Fibroblast of mammary gland (primary cell): ENCODE measurements at regions not wholly inside any gene's neighbourhood (a gene's known extent, or its start where the extent isn't known, plus 50 kb on each side); places are given as distances from the start of the nearest gene placed in this dataset.
A peak's percentile ranks its signal among the peaks of the same experiment; 100 is the strongest.

ENCODE experiments used
- DNase-seq: peaks from one replicate; pipeline ENCODE4 v3.0.0-alpha.2; 2010; ENCODE audit warnings: low read depth
- H3K4me3 ChIP-seq: 2 replicates; pipeline ENCODE4 v1.5.1; 2011; ENCODE audit warnings: low read depth, mild to moderate bottlenecking, low read length, moderate library complexity; ENCODE audit not compliant: control insufficient read depth
- CTCF ChIP-seq: conservative IDR thresholded peaks from 2 replicates; pipeline ENCODE4 v1.5.1; 2011; ENCODE audit warnings: low read depth, low read length, inconsistent platforms; ENCODE audit not compliant: control insufficient read depth, insufficient read depth

GRCh38 chr3:186432189-186432588 is 70.2 kb upstream of the DGKG start:
- peak; percentile 36 for DNase-seq

GRCh38 chr3:186427627-186428281 is 65.7 kb upstream of the DGKG start:
- TF ChIP-seq CTCF = no peak
- no peak for DNase-seq
- no peak overlapping the region for H3K4me3 ChIP-seq

More at GRCh38 chr3:186432189-186432588, 70.2 kb upstream of the DGKG start:
- no peak for TF ChIP-seq CTCF
- no peak overlapping the region for H3K4me3 ChIP-seq

GRCh38 chr3:186425788-186426730 is 64.0 kb upstream of the DGKG start:
- TF ChIP-seq CTCF = peak; percentile 56

GRCh38 chr3:186421946-186422345 is 59.9 kb upstream of the DGKG start:
- TF ChIP-seq CTCF = no peak
- H3K4me3 ChIP-seq = no peak overlapping the region
- DNase-seq = peak; percentile 53

More at GRCh38 chr3:186425788-186426730, 64.0 kb upstream of the DGKG start:
- H3K4me3 ChIP-seq = no peak overlapping the region
- peak; percentile 90 for DNase-seq

GRCh38 chr3:186418671-186419145 is 56.7 kb upstream of the DGKG start:
- peak; percentile 22 for DNase-seq
- TF ChIP-seq CTCF = no peak
- no peak overlapping the region for H3K4me3 ChIP-seq

GRCh38 chr3:186417791-186418190 is 55.8 kb upstream of the DGKG start:
- no peak overlapping the region for H3K4me3 ChIP-seq
- no peak for TF ChIP-seq CTCF
- DNase-seq = peak; percentile 97
